ENCODE measurements at regions not wholly inside any gene's neighbourhood (a gene's known extent, or its start where the extent isn't known, plus 50 kb on each side); places are given as distances from the start of the nearest gene placed in this dataset.

DNA sequence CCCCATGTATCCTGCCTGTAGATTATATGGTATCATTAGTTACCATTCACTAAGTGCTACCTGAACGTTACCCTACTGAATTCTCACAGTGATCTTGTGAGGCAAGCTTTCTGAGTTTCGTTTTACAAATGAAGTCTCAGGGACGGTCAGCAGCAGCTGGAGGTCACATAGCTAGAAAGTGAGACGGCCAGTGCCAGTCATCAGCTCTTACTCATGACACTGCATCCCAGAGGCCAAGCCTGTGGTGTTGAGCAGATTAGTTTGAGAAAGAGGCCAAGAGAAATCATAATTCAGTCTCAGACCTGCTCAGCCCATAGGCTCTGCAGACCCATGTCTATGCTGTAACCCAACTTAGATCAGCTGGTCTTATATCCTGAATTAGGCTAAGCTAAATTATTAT lies 95.7 kb upstream of the EGFLAM start:
- TF ChIP-seq POLR2A (IDR thresholded peaks at IDR 0.05): no peak
- TF ChIP-seq, protein P1, sequence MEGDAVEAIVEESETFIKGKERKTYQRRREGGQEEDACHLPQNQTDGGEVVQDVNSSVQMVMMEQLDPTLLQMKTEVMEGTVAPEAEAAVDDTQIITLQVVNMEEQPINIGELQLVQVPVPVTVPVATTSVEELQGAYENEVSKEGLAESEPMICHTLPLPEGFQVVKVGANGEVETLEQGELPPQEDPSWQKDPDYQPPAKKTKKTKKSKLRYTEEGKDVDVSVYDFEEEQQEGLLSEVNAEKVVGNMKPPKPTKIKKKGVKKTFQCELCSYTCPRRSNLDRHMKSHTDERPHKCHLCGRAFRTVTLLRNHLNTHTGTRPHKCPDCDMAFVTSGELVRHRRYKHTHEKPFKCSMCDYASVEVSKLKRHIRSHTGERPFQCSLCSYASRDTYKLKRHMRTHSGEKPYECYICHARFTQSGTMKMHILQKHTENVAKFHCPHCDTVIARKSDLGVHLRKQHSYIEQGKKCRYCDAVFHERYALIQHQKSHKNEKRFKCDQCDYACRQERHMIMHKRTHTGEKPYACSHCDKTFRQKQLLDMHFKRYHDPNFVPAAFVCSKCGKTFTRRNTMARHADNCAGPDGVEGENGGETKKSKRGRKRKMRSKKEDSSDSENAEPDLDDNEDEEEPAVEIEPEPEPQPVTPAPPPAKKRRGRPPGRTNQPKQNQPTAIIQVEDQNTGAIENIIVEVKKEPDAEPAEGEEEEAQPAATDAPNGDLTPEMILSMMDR (IDR thresholded peaks at IDR 0.05): no peak

All from thyroid gland (tissue), 4 donors.